IMR-90 (cell line): ENCODE measurements at regions not wholly inside any gene's neighbourhood (a gene's known extent, or its start where the extent isn't known, plus 50 kb on each side); places are given as distances from the start of the nearest gene placed in this dataset.

Experiments used
- CTCF ChIP-seq: conservative IDR thresholded peaks from 2 replicates; pipeline ENCODE4 v1.5.1; 2012; ENCODE audit warnings: mild to moderate bottlenecking, low read depth, low read length, improper control_type of control experiment
- FOS ChIP-seq: fragments of 150-350 bp; IDR thresholded peaks from 2 replicates; pipeline ENCODE4 v1.6.1; 2016; ENCODE audit warnings: low read depth, low read length
- MXI1 ChIP-seq: IDR thresholded peaks from 2 replicates; pipeline ENCODE4 v1.6.1; 2012; ENCODE audit warnings: low read depth, mild to moderate bottlenecking, low read length, moderate library complexity, borderline replicate concordance
- RAD21 ChIP-seq: IDR thresholded peaks from 2 replicates; pipeline ENCODE4 v1.6.1; 2012; ENCODE audit warnings: low read length, improper control_type of control experiment
- RFX5 ChIP-seq: IDR thresholded peaks from 2 replicates; pipeline ENCODE4 v1.8.0; 2012; ENCODE audit warnings: low read depth, mild to moderate bottlenecking, low read length, moderate library complexity
- USF2 ChIP-seq: fragments of 150-350 bp; IDR thresholded peaks from 2 replicates; pipeline ENCODE4 v1.6.1; 2017; ENCODE audit warnings: mild to moderate bottlenecking, antibody characterized with exemption, low read length, low read depth

GRCh38 chr20:40930561-40930960, 98.1 kb upstream of the TOP1 start:
- TF ChIP-seq RFX5 (no peak), MXI1 (no peak), CTCF (no peak), FOS (no peak), USF2 (no peak), RAD21 (no peak)
